ENCODE measurements at regions not wholly inside any gene's neighbourhood (a gene's known extent, or its start where the extent isn't known, plus 50 kb on each side); places are given as distances from the start of the nearest gene placed in this dataset.

- TF ChIP-seq CTCF (IDR thresholded peaks at IDR 0.05), result no peak
- no peak for TF ChIP-seq ZFX (IDR thresholded peaks at IDR 0.05; ENCODE audit: borderline replicate concordance)
Measured at GRCh38 chr3:101943029-101943428, 93.7 kb downstream of the NFKBIZ start.
